NCI-H1694 (cell line): ENCODE measurements at regions not wholly inside any gene's neighbourhood (a gene's known extent, or its start where the extent isn't known, plus 50 kb on each side); places are given as distances from the start of the nearest gene placed in this dataset.
A peak's percentile ranks its signal among the peaks of the same experiment; 100 is the strongest.

Source experiments
- DNase-seq: peaks from one replicate; lab custom pipeline; 2025; lab: John Stamatoyannopoulos, UW

- DNase-seq: no peak
Observed at GRCh38 chr5:74378464-74378863, 262.1 kb downstream of the ENC1 start.

GRCh38 chr5:74376187-74376586 is 264.3 kb downstream of the ENC1 start:
- DNase-seq: no peak

GRCh38 chr5:74375271-74375670 is 265.3 kb downstream of the ENC1 start:
- no peak for DNase-seq

GRCh38 chr5:74374656-74375055 is 265.9 kb downstream of the ENC1 start:
- DNase-seq: no peak

- DNase-seq: no peak
Observed at GRCh38 chr5:74373076-74373475, 267.5 kb downstream of the ENC1 start.

GRCh38 chr5:74372502-74373064 is 267.9 kb downstream of the ENC1 start:
- no peak for DNase-seq

- no peak for DNase-seq
Observed at GRCh38 chr5:74372051-74372450, 268.5 kb downstream of the ENC1 start.

- DNase-seq: no peak
Observed at GRCh38 chr5:74371621-74372020, 268.9 kb downstream of the ENC1 start.

GRCh38 chr5:74370168-74370567 is 270.4 kb downstream of the ENC1 start:
- DNase-seq: no peak

GRCh38 chr5:74369173-74369572 is 271.4 kb downstream of the ENC1 start:
- DNase-seq: no peak

GRCh38 chr5:74367934-74368333 is 272.6 kb downstream of the ENC1 start:
- no peak for DNase-seq

GRCh38 chr5:74367241-74367733 is 273.2 kb downstream of the ENC1 start:
- no peak for DNase-seq

GRCh38 chr5:74365723-74366122 is 274.8 kb downstream of the ENC1 start:
- no peak for DNase-seq

GRCh38 chr5:74364507-74364906 is 276.0 kb downstream of the ENC1 start:
- DNase-seq: no peak

GRCh38 chr5:74363603-74364205 is 276.8 kb downstream of the ENC1 start:
- no peak for DNase-seq

- no peak for DNase-seq
Observed at GRCh38 chr5:74361406-74362358, 278.8 kb downstream of the ENC1 start.

GRCh38 chr5:74360535-74361210 is 279.9 kb downstream of the ENC1 start:
- no peak for DNase-seq

GRCh38 chr5:74357827-74358226 is 282.7 kb downstream of the ENC1 start:
- peak; percentile 51 for DNase-seq

GRCh38 chr5:74356009-74356695 is 284.4 kb downstream of the ENC1 start:
- no peak for DNase-seq

- DNase-seq: no peak
Observed at GRCh38 chr5:74355041-74355824, 285.3 kb downstream of the ENC1 start.

- DNase-seq: no peak
Observed at GRCh38 chr5:74352256-74352655, 288.3 kb downstream of the ENC1 start.
